Activated naive CD8-positive, alpha-beta T cell treated with anti-CD3 and anti-CD28 coated beads, Interleukin-2, amount 10 ng/mL, durations not matched to agents 7 days and 5 days (primary cell): ENCODE measurements at regions not wholly inside any gene's neighbourhood (a gene's known extent, or its start where the extent isn't known, plus 50 kb on each side); places are given as distances from the start of the nearest gene placed in this dataset.

Experiments used
- ATAC-seq: fragments of 150-1000 bp; cut with Tn5 transposase; one replicate; pipeline ENCODE4 v1.10.0; 2021; ENCODE audit warnings: low read depth, moderate library complexity
- POLR2A ChIA-PET: fragments of 350-600 bp; sonication (Branson Sonifier 250); formaldehyde crosslinking; loops from one replicate; lab custom pipeline; 2021; ENCODE audit warnings: antibody characterized with exemption; lab: Charles Lee
- DNase-seq: peaks from one replicate; pipeline ENCODE4 v3.0.0; 2021
- H3K27ac Mint-ChIP-seq: one replicate; pipeline ENCODE4 v1.8.0; 2022; ENCODE audit warnings: mild to moderate bottlenecking, mixed read lengths
- H3K27me3 Mint-ChIP-seq: one replicate; pipeline ENCODE4 v1.8.0; 2022; ENCODE audit warnings: mild to moderate bottlenecking, moderate library complexity, mixed read lengths
- H3K36me3 Mint-ChIP-seq: one replicate; pipeline ENCODE4 v1.8.0; 2021; ENCODE audit warnings: mild to moderate bottlenecking, mixed read lengths
- H3K4me1 Mint-ChIP-seq: one replicate; pipeline ENCODE4 v1.8.0; 2021; ENCODE audit warnings: mixed read lengths
- H3K4me3 Mint-ChIP-seq: one replicate; pipeline ENCODE4 v1.8.0; 2022; ENCODE audit warnings: mild to moderate bottlenecking, moderate library complexity, mixed read lengths
- H3K9me3 Mint-ChIP-seq: one replicate; pipeline ENCODE4 v1.8.0; 2021; ENCODE audit warnings: mixed read lengths

DNA sequence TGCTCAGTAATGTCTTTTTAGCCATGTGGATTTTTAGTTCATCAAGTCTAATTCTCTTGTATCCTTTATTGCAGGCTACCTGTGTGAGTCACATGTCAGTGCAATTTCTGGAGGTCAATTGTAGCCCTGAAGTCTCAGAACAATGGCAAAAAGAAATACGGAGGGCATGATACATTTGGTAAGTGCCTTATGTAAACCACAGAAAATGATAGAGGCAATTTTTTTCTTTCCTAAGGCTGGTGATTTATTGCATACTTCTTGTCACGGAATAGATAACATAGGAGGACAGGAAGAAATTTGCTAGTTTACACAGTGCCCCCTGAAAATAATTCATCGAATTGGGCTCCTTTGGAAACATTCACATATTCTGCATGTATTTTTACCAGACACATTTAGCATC lies 235.9 kb downstream of the DMRTA1 start:
- ATAC-seq (no peak), DNase-seq (no peak)
- Mint-ChIP-seq H3K4me3 (no peak overlapping the region), H3K4me1 (no peaks in the 10 kb centered on the region), H3K27me3 (no peaks in the 10 kb centered on the region), H3K27ac (no peak overlapping the region), H3K36me3 (no peaks in the 10 kb centered on the region), H3K9me3 (no peaks in the 10 kb centered on the region)
- POLR2A ChIA-PET: no interaction called here

DNA sequence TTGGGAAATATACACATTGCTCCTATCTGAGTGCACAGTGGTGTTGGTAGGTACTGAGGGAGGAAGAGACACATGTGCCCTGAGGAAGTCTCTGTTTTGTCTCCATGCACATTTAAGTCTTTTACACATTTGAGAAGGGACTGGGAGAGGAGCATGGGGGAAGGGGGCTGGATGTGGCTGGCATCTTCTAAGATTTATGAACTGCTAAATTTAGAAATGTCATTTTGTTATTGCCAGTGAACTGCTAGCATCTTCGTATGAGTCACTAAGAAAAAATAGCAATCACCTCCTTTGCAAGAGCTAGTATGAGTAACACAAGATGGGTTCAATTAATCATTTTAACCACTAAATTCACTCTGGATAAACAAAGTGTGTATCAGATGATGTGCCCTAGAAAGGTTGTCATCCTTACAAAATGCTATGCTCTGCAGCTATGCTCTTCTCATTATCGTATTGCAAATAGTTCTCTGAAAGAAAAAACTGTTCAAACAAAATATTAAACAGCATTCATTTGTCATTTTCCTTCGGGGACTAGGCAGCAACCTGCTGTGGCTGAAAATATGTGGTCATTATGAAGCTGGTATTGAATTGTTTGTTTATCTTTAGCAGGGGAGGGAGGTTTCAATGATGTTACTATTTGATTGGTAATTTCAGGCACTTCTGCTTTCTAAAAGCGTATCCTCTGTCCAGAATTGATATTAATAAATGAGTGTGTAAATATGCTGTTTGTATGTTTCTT lies 236.5 kb downstream of the DMRTA1 start:
- Mint-ChIP-seq H3K4me3 (no peak overlapping the region), H3K27ac (no peak overlapping the region), H3K36me3 (no peaks in the 10 kb centered on the region), H3K9me3 (no peaks in the 10 kb centered on the region), H3K4me1 (no peaks in the 10 kb centered on the region), H3K27me3 (no peaks in the 10 kb centered on the region)
- POLR2A ChIA-PET: no interaction called here
- DNase-seq (no peak), ATAC-seq (no peak)

DNA sequence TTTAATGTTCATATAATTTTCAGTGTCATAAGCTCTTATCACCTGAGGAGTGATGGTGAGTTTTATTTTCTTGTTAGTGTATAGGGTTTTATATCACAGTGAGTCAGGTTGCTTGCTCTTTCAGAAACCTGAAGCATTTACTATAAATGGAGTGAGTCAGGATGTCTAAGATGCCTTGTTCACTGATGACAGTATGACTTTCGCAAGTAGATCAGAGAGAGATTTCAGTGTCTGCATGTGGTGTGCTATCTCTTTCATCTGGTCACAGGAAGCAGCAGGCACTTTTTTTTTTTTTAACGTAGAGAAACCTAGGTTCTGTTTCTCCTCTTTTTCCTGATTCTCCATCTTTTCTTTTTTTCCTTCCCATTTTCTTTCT lies 237.1 kb downstream of the DMRTA1 start:
- DNase-seq: no peak
- no peaks in the 10 kb centered on the region for H3K27me3 Mint-ChIP-seq
- H3K4me3 Mint-ChIP-seq: no peak overlapping the region
- ATAC-seq: no peak
- H3K9me3 Mint-ChIP-seq: peaks cover 2% of the 10 kb centered on the region
- H3K4me1 Mint-ChIP-seq: no peaks in the 10 kb centered on the region
- H3K27ac Mint-ChIP-seq: no peak overlapping the region
- no peaks in the 10 kb centered on the region for H3K36me3 Mint-ChIP-seq
- POLR2A ChIA-PET: no interaction called here

DNA sequence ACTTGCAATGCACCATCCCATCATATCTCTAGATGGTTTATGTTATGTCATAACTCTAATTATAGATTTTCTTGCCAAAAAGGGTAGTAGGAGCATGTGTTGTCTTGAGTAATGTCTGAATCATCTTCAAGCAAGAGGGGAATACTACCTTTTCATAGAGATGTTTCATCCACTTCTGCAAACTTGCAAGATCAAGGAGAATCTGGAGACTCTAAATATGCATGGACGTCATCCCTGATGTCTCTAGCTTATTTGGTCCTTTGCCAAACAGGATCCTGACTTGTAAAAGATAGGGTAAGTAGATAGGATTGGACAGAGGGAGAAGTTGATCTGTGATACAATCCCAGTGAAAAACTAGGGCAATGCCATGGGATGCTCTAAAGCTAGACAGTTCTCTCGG lies 246.5 kb downstream of the DMRTA1 start:
- no peaks in the 10 kb centered on the region for H3K4me1 Mint-ChIP-seq
- H3K27me3 Mint-ChIP-seq: no peaks in the 10 kb centered on the region
- ATAC-seq: no peak
- no peaks in the 10 kb centered on the region for H3K36me3 Mint-ChIP-seq
- H3K27ac Mint-ChIP-seq: no peak overlapping the region
- POLR2A ChIA-PET: no interaction called here
- peaks cover 2% of the 10 kb centered on the region for H3K9me3 Mint-ChIP-seq
- no peak for DNase-seq
- no peak overlapping the region for H3K4me3 Mint-ChIP-seq

DNA sequence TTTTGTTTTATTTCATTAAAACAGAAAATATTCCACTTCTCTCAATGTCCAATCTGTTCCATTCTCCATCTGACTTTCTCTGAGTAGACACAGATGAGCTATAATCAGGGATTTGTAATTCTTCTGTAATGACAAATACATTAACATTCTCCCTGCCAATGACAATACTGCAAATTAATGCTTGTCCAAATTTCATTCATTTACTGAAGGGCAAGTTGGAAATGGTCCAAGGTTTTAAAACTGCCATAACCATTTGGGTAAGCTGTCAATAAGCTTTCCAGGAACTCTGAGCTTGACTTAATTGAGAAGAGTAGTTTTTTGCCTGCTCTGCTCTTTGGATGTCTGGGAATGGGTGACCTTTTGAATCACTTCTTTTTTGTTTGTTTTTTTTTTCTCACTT lies 253.5 kb downstream of the DMRTA1 start:
- H3K9me3 Mint-ChIP-seq: peaks cover 3% of the 10 kb centered on the region
- no peaks in the 10 kb centered on the region for H3K36me3 Mint-ChIP-seq
- DNase-seq (no peak), ATAC-seq (no peak)
- no peaks in the 10 kb centered on the region for H3K4me1 Mint-ChIP-seq
- no peaks in the 10 kb centered on the region for H3K27me3 Mint-ChIP-seq
- no peak overlapping the region for H3K4me3 Mint-ChIP-seq
- no peak overlapping the region for H3K27ac Mint-ChIP-seq
- POLR2A ChIA-PET: no interaction called here

DNA sequence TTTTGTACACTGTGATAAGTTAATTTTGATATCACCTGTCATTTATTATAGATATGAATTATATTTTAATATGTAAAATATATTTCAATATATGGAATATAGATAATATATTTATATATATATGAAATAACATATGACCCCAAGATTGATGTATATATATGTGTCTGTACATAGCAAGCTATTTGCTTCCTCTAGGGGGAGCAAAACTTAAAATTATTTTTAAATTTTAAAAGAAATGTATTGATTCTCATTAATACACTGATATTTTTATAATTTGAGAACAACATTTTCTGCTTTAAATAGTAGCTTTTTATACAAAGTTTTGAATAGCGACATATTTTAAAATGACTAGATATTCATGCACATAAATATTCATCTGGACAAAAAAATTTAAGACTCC lies 272.0 kb downstream of the DMRTA1 start:
- H3K4me3 Mint-ChIP-seq: no peak overlapping the region
- POLR2A ChIA-PET: no interaction called here
- no peak for ATAC-seq
- H3K27ac Mint-ChIP-seq: no peak overlapping the region
- H3K9me3 Mint-ChIP-seq: peaks cover 2% of the 10 kb centered on the region
- H3K36me3 Mint-ChIP-seq: no peaks in the 10 kb centered on the region
- no peaks in the 10 kb centered on the region for H3K27me3 Mint-ChIP-seq
- H3K4me1 Mint-ChIP-seq: no peaks in the 10 kb centered on the region
- no peak for DNase-seq

DNA sequence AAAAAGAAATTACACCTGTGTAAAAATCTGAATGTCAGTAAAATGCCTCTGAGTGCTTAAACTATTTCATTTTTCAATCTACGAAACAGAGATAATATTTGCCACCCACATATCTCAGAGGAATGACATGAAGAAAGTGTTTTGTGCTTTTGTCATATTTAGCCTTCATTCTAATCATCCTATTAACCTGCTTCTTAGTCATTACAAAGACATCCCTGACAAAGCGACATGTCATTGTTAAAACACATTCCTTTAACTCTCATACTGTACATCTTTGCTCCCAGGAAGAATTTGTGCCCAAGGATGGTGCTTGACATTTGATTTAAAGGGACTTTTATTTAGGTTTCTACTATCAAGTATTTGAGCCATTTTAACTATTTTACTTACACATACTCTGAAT lies 275.9 kb downstream of the DMRTA1 start:
- no peaks in the 10 kb centered on the region for H3K4me1 Mint-ChIP-seq

DNA sequence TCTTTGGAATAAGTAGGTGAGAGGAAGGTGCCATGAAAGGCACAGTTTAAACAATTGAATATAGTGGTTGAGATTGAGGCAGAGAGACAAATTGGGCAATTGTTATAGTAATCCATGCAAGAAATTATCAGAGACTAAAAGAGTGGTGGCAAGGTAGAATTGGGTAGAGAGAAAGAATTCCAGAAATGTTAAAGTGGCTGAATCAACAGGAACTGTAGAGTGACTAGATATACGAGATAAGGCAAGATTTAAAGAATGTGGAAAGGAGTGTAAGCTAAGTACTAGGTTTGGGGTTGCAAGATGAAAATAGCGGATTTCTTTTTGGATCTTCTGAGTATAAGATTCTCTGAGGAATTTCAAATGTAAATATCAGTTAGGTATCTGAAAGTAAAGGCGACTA lies 285.2 kb downstream of the DMRTA1 start:
- no peaks in the 10 kb centered on the region for H3K4me1 Mint-ChIP-seq
- no peak for DNase-seq

More for the DNA sequence above, 275.9 kb downstream of the DMRTA1 start:
- Mint-ChIP-seq H3K36me3 (no peaks in the 10 kb centered on the region), H3K27ac (no peak overlapping the region), H3K27me3 (no peaks in the 10 kb centered on the region), H3K4me3 (no peak overlapping the region), H3K9me3 (no peaks in the 10 kb centered on the region)
- ATAC-seq (no peak), DNase-seq (no peak)
- POLR2A ChIA-PET: no interaction called here

DNA sequence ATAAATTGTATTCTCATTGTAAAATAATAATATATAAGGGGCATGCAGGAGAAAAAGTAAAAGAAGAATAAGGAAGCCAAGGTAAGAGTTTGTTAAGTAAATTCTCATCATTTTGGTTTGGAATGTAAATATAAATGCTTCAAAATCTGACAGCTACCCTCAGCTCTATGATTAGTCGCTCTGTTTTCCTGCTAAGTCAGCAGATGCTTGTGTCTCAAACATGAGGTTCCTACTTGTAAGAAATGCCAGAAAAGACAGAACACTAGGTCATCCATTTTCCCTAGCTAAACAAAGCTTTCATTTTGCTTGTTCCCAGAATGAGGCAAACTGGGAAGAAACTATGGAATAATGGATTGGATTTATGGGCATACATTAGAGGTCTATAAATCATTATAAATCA lies 293.1 kb downstream of the DMRTA1 start:
- ATAC-seq (no peak), DNase-seq (no peak)
- Mint-ChIP-seq H3K4me1 (no peaks in the 10 kb centered on the region), H3K9me3 (peaks cover 11% of the 10 kb centered on the region), H3K36me3 (no peaks in the 10 kb centered on the region), H3K4me3 (no peak overlapping the region), H3K27ac (no peak overlapping the region), H3K27me3 (no peaks in the 10 kb centered on the region)
- POLR2A ChIA-PET: no interaction called here

More for the DNA sequence above, 285.2 kb downstream of the DMRTA1 start:
- H3K9me3 Mint-ChIP-seq: no peaks in the 10 kb centered on the region
- no peak overlapping the region for H3K27ac Mint-ChIP-seq
- no peak for ATAC-seq
- no peak overlapping the region for H3K4me3 Mint-ChIP-seq
- H3K36me3 Mint-ChIP-seq: no peaks in the 10 kb centered on the region
- no peaks in the 10 kb centered on the region for H3K27me3 Mint-ChIP-seq
- POLR2A ChIA-PET: no interaction called here

DNA sequence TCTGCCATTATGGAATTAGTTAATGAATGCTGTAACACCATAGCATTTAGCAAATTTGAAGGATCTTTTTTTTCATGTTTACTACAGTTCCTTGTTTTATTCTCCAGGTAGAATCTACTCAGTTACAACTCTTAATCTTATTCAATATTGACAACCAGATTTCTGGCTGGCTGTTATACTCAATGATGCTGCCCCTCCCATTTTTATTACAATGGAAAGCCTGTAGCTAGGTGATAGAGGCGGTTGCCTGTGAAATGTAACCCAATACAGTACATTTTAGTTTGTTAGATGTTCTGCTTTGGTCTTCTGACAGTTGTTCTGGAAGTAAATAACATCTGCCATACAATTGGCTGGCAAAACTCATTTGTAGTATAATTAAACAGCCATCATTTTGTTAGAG lies 294.2 kb downstream of the DMRTA1 start:
- DNase-seq (no peak), ATAC-seq (no peak)
- POLR2A ChIA-PET: no interaction called here
- Mint-ChIP-seq H3K27me3 (no peaks in the 10 kb centered on the region), H3K4me1 (no peaks in the 10 kb centered on the region), H3K9me3 (peaks cover 11% of the 10 kb centered on the region), H3K27ac (no peak overlapping the region), H3K4me3 (no peak overlapping the region), H3K36me3 (no peaks in the 10 kb centered on the region)

DNA sequence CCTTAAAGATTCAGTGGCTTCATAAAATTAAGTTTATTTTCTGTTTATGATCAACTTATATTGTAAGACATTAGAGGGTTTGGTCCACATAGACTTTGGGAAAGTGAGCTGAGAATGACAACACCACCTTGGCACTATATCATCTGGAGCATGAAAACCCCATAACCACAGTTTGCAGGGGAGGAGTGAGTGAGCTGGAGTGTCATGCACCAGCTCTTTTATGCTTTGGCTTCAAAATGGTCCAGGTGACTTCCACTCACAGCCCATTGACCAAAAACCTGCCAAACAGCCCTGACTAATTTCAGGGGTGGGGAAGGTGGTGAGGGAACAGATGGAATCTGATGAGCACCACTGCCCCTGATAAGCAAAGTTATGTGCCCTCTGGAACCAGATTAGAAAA lies 295.8 kb downstream of the DMRTA1 start:
- Mint-ChIP-seq H3K4me3 (no peak overlapping the region), H3K27ac (no peak overlapping the region), H3K4me1 (no peaks in the 10 kb centered on the region), H3K36me3 (no peaks in the 10 kb centered on the region), H3K9me3 (peaks cover 10% of the 10 kb centered on the region), H3K27me3 (no peaks in the 10 kb centered on the region)
- POLR2A ChIA-PET: interaction anchor here (0.6 kb wide), 1 partner anchor 142 kb away, joined by 3 read pairs; no protein-coding TSS in a partner anchor
- ATAC-seq (no peak), DNase-seq (no peak)

DNA sequence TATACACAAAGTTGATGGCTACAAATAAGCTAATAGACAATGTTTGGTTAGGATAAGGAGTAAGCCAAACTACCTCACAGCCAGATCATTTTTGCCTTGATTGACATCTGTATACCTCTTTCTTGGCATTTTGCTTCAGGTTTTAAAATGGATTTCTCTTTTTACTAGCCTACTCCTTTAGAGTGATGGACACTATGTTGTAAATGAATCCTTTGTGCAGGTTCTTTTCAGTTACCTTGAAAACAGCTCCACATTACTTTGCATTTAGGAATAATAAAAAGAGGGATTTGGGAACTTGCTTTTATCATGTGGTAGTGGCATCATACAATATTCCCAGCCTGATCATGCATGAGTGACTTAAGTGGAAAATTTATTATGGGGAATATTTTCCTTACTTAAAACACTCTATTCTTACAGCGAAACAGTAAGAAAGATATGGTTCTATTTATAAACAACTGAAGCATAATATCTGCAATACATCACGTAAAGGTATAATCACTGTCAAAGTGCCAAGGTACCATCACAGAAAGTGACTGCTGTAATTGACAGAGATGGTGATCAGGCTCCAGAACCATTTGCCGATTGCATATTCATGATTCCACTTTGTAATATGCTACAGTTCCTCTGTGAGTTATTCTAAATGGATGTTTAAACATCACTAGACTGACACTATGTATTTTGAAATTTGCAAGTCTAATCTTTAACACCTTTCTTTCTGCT lies 327.0 kb downstream of the DMRTA1 start:
- peaks cover 2% of the 10 kb centered on the region for H3K9me3 Mint-ChIP-seq
- no peak overlapping the region for H3K27ac Mint-ChIP-seq
- no peak for DNase-seq
- no peaks in the 10 kb centered on the region for H3K36me3 Mint-ChIP-seq
- H3K27me3 Mint-ChIP-seq: no peaks in the 10 kb centered on the region
- no peak overlapping the region for H3K4me3 Mint-ChIP-seq
- POLR2A ChIA-PET: no interaction called here
- H3K4me1 Mint-ChIP-seq: no peaks in the 10 kb centered on the region
- ATAC-seq: no peak

DNA sequence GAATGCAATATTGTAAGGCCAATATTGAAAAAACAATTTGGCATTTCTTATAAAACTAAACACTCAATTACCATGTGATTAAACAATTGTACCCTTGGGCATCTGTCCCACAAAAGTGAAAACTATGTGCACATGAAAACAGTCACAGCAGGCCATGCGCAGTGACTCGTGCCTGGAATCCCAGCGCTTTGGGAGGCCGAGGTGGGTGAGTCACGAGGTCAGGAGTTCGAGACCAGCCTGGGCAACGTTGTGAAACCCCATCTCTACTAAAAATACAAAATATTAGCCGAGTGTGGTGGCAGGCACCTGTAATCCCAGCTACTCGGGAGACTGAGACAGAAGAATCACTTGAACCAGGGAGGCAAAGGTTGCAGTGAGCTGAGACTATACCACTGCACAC lies 343.7 kb downstream of the DMRTA1 start:
- H3K9me3 Mint-ChIP-seq: peaks cover 1% of the 10 kb centered on the region
- DNase-seq: no peak
- H3K27ac Mint-ChIP-seq: no peak overlapping the region
- H3K36me3 Mint-ChIP-seq: no peaks in the 10 kb centered on the region
- H3K4me3 Mint-ChIP-seq: no peak overlapping the region
- no peaks in the 10 kb centered on the region for H3K27me3 Mint-ChIP-seq
- H3K4me1 Mint-ChIP-seq: no peaks in the 10 kb centered on the region
- POLR2A ChIA-PET: no interaction called here
- no peak for ATAC-seq

DNA sequence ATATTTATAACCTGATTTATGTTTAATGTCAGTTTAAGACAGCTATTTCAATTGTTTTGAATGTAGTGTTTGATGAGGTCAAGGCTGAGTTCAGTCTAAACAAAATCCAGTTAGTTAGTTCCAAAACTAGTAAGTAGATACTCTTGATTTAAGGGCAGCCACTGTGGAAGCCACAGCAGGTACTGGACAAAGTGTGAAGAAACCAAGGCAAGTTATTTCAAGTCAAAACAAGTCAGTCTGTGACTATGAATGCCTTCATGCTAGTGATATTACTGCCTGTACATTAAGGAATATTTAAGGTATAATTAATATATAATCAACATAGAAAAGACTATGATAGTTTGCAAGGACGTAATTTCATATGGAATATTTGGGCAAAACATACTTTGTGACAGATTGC lies 362.3 kb downstream of the DMRTA1 start:
- ATAC-seq (no peak), DNase-seq (no peak)
- Mint-ChIP-seq H3K36me3 (no peaks in the 10 kb centered on the region), H3K27me3 (no peaks in the 10 kb centered on the region), H3K27ac (no peak overlapping the region), H3K4me1 (no peaks in the 10 kb centered on the region), H3K4me3 (no peak overlapping the region), H3K9me3 (peaks cover 1% of the 10 kb centered on the region)
- POLR2A ChIA-PET: no interaction called here
